PC-9 (cell line): ENCODE measurements at regions not wholly inside any gene's neighbourhood (a gene's known extent, or its start where the extent isn't known, plus 50 kb on each side); places are given as distances from the start of the nearest gene placed in this dataset.

Experiments used
- CTCF ChIP-seq: fragments of 200-600 bp; sonication (generic); conservative IDR thresholded peaks from 2 replicates; pipeline ENCODE4 v1.6.1; 2017; ENCODE audit warnings: mixed run types, antibody characterized with exemption, mild to moderate bottlenecking, moderate library complexity
- EZH2 ChIP-seq: fragments of 200-600 bp; sonication (generic); IDR thresholded peaks from 2 replicates; pipeline ENCODE4 v1.8.0; 2017; ENCODE audit warnings: antibody characterized with exemption, low read depth

GRCh38 chr12:19912991-19913390 is 455.3 kb upstream of the PDE3A start:
- TF ChIP-seq CTCF (no peak), EZH2 (no peak)
